SK-N-SH treated with all-trans-retinoic acid at 6 μM for 48 hours (cell line): ENCODE measurements at regions not wholly inside any gene's neighbourhood (a gene's known extent, or its start where the extent isn't known, plus 50 kb on each side); places are given as distances from the start of the nearest gene placed in this dataset.

Source experiments
- BACH2 ChIP-seq: fragments of 250-450 bp; sonication (Bioruptor Pico); IDR thresholded peaks from 2 replicates; pipeline ENCODE4 v1.9.0; 2021; ENCODE audit warnings: mild to moderate bottlenecking, borderline replicate concordance
- CSDC2 ChIP-seq: fragments of 250-450 bp; sonication (Bioruptor Pico); IDR thresholded peaks from 2 replicates; pipeline ENCODE4 v1.5.0; 2020; ENCODE audit warnings: mild to moderate bottlenecking, moderate library complexity
- ESRRG ChIP-seq: fragments of 250-450 bp; sonication (Bioruptor Pico); IDR thresholded peaks from 2 replicates; pipeline ENCODE4 v1.6.1; 2021; ENCODE audit warnings: mild to moderate bottlenecking
- PATZ1 ChIP-seq: fragments of 250-450 bp; sonication (Bioruptor Pico); IDR thresholded peaks from 2 replicates; pipeline ENCODE4 v1.8.0; 2020; ENCODE audit warnings: mild to moderate bottlenecking, moderate library complexity, borderline replicate concordance
- ZFP30 ChIP-seq: fragments of 450-650 bp; formaldehyde crosslinking; IDR thresholded peaks from 2 replicates; pipeline ENCODE4 v1.5.0; 2022; ENCODE audit warnings: mild to moderate bottlenecking, moderate library complexity
- TF ChIP-seq, protein P1 (sequence below): fragments of 250-450 bp; sonication (Bioruptor Pico); IDR thresholded peaks from 2 replicates; pipeline ENCODE4 v1.5.1; 2020; ENCODE audit warnings: low read depth, mild to moderate bottlenecking, moderate library complexity

DNA sequence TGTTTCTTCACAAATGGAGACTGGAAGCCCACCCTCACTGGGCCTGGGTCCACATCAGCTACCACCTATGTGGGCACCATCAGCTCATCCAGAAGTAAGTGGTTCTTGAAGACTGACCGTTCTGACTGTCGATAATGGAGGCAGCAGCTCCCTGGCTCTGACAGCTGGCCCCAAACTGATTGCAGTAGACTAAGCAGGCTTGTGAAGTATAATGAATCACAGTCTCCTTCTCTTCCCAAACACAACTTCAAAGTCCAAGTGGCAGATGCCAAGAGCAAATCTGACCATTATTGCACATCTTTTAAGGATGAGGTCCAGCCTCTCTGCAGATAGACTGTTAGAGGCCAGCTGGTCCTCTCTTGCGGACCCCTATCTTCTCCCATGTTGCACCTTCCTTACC, 574.4 kb upstream of the KLF12 start:
- TF ChIP-seq, protein P1, sequence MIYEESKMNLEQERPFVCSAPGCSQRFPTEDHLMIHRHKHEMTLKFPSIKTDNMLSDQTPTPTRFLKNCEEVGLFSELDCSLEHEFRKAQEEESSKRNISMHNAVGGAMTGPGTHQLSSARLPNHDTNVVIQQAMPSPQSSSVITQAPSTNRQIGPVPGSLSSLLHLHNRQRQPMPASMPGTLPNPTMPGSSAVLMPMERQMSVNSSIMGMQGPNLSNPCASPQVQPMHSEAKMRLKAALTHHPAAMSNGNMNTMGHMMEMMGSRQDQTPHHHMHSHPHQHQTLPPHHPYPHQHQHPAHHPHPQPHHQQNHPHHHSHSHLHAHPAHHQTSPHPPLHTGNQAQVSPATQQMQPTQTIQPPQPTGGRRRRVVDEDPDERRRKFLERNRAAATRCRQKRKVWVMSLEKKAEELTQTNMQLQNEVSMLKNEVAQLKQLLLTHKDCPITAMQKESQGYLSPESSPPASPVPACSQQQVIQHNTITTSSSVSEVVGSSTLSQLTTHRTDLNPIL (CRISPR knock-in tag): no peak
- TF ChIP-seq ZFP30 (CRISPR knock-in tag) (no peak), CSDC2 (no peak), BACH2 (CRISPR knock-in tag) (no peak), ESRRG (CRISPR knock-in tag) (no peak), PATZ1 (CRISPR knock-in tag) (no peak)
